Esophagus squamous epithelium (tissue), 4 donors: ENCODE measurements at regions not wholly inside any gene's neighbourhood (a gene's known extent, or its start where the extent isn't known, plus 50 kb on each side); places are given as distances from the start of the nearest gene placed in this dataset.

Experiments
- CTCF ChIP-seq, 6 experiments: fragments of 450-650 bp in 4 of 6; fragments of 200-600 bp in 2 of 6; sonication (generic) in 2 of 6; IDR thresholded peaks; one replicate each; pipeline ENCODE4 v1.5.1; 2016 to 2019; ENCODE audit warnings: antibody characterized with exemption in 6 of 6, mild to moderate bottlenecking in 4 of 6, moderate library complexity in 4 of 6
- POLR2A ChIP-seq, 4 donors: fragments of 450-650 bp; IDR thresholded peaks; one replicate each; pipeline ENCODE4 v1.6.1; 2017; ENCODE audit warnings: antibody characterized with exemption in 4 of 4, mild to moderate bottlenecking in 4 of 4, moderate library complexity in 3 of 4

GRCh38 chr20:52918311-52918710, 53.8 kb upstream of the TSHZ2 start:
- TF ChIP-seq CTCF (IDR thresholded peaks at IDR 0.05) (no peak), POLR2A (IDR thresholded peaks at IDR 0.05) (no peak)
